HCT116 (cell line): ENCODE measurements at regions not wholly inside any gene's neighbourhood (a gene's known extent, or its start where the extent isn't known, plus 50 kb on each side); places are given as distances from the start of the nearest gene placed in this dataset.

Experiments
- ATAC-seq: fragments of 200-7000 bp; cut with Tn5 transposase; 2 replicates; pipeline ENCODE4 v1.9.1; 2020; ENCODE audit warnings: mild to moderate bottlenecking, moderate library complexity
- BruUV-seq: library from RNA; stranded (reverse); fragments of 400-500 nt; replicated peaks from 2 replicates; lab custom pipeline; 2021; lab: Mats Ljungman, UMichigan
- CTCF ChIA-PET: fragments of 300-600 bp; sonication (Branson Sonifier 250); formaldehyde crosslinking; loops from one replicate; lab custom pipeline; 2021; ENCODE audit warnings: antibody characterized with exemption; lab: Charles Lee
- POLR2A ChIA-PET: fragments of 300-600, 350-600 bp; sonication (Branson Sonifier 250); formaldehyde crosslinking; loops from one replicate; lab custom pipeline; 2021; ENCODE audit warnings: antibody characterized with exemption; lab: Charles Lee
- RAD21 ChIA-PET, 2 experiments: fragments of 300-600 bp; sonication (Branson Sonifier 250); formaldehyde crosslinking; loops; one replicate each; lab custom pipeline; 2023; ENCODE audit warnings: low total read pairs in 2 of 2; ENCODE audit not compliant: uncharacterized antibody in 2 of 2, unreplicated experiment in 2 of 2, low non-redundant PET in 1 of 2; lab: Charles Lee
- DNase-seq: peaks from one replicate; pipeline ENCODE4 v3.0.0-alpha.2; 2010; ENCODE audit warnings: low read depth, low spot score
- H2AFZ ChIP-seq: fragments of 200-600 bp; shearing (Covaris generic), sonication (generic); 2 replicates; pipeline ENCODE4 v1.6.1; 2017; ENCODE audit warnings: low read depth, mixed run types, mixed read lengths, antibody characterized with exemption, low read length; ENCODE audit not compliant: poor library complexity, severe bottlenecking
- H3K27ac ChIP-seq: 2 replicates; pipeline ENCODE4 v1.5.1; 2012; ENCODE audit warnings: low read depth, low read length
- H3K27me3 ChIP-seq: fragments of 200-600 bp; sonication (generic); 2 replicates; pipeline ENCODE4 v1.6.1; 2016; ENCODE audit warnings: mixed run types, low read length, mixed read lengths; ENCODE audit not compliant: insufficient read depth
- H3K36me3 ChIP-seq, 2 experiments: fragments of 200-500 bp in 1 of 2; fragments of 200-600 bp in 1 of 2; sonication (Bioruptor generic) in 1 of 2; sonication (generic) in 1 of 2; 2 replicates each; pipeline versions ENCODE4 v1.5.1 to v1.6.1; 2014 to 2016; ENCODE audit warnings: low read length in 2 of 2, inconsistent platforms in 1 of 2, mixed read lengths in 1 of 2, mixed run types in 1 of 2; ENCODE audit not compliant: insufficient read depth in 2 of 2, control insufficient read depth in 1 of 2
- H3K4me1 ChIP-seq, 2 experiments: fragments of 200-600 bp in 1 of 2; sonication (generic) in 1 of 2; 2 replicates each; pipeline versions ENCODE4 v1.5.1 to v1.6.1; 2012 to 2017; ENCODE audit warnings: low read length in 2 of 2, inconsistent platforms in 1 of 2, mild to moderate bottlenecking in 1 of 2, mixed read lengths in 1 of 2, mixed run types in 1 of 2, moderate library complexity in 1 of 2; ENCODE audit not compliant: insufficient read depth in 2 of 2, control insufficient read depth in 1 of 2
- H3K4me2 ChIP-seq: fragments of 200-600 bp; sonication (generic); 2 replicates; pipeline ENCODE4 v1.6.1; 2017; ENCODE audit warnings: mixed run types, low read length, mixed read lengths
- H3K4me3 ChIP-seq, 2 experiments: fragments of 200-600 bp in 1 of 2; sonication (generic) in 1 of 2; replicated peaks in 1 of 2; 2 replicates each; pipeline ENCODE4 v1.5.1; 2011 to 2016; ENCODE audit warnings: low read length in 2 of 2, control low read depth in 1 of 2, low read depth in 1 of 2, mild to moderate bottlenecking in 1 of 2, mixed read lengths in 1 of 2, mixed run types in 1 of 2
- H3K79me2 ChIP-seq: fragments of 200-600 bp; sonication (generic); 2 replicates; pipeline ENCODE4 v1.6.1; 2017; ENCODE audit warnings: mild to moderate bottlenecking, mixed run types, low read length, moderate library complexity, mixed read lengths; ENCODE audit not compliant: insufficient read depth
- H3K9ac ChIP-seq: fragments of 200-600 bp; sonication (generic); 2 replicates; pipeline ENCODE4 v1.6.1; 2016; ENCODE audit warnings: low read length, mixed read lengths
- H3K9me2 ChIP-seq: fragments of 200-600 bp; sonication (generic), shearing (Covaris generic); 2 replicates; pipeline ENCODE4 v1.6.1; 2017; ENCODE audit warnings: mixed run types, mild to moderate bottlenecking, moderate library complexity; ENCODE audit not compliant: insufficient read depth
- H3K9me3 ChIP-seq, 2 experiments: fragments of 200-500 bp in 1 of 2; fragments of 200-600 bp in 1 of 2; sonication (Bioruptor generic) in 1 of 2; sonication (generic) in 1 of 2; 2 replicates each; pipeline ENCODE4 v1.6.1; 2014 to 2017; ENCODE audit warnings: low read length in 2 of 2, mixed read lengths in 2 of 2, inconsistent platforms in 1 of 2, low read depth in 1 of 2, mild to moderate bottlenecking in 1 of 2, mixed run types in 1 of 2, moderate library complexity in 1 of 2; ENCODE audit not compliant: control insufficient read depth in 1 of 2, insufficient read depth in 1 of 2
- H4K20me1 ChIP-seq: fragments of 200-600 bp; sonication (generic), shearing (Covaris generic); 2 replicates; pipeline ENCODE4 v1.6.1; 2017; ENCODE audit warnings: mixed run types, mild to moderate bottlenecking, moderate library complexity; ENCODE audit not compliant: insufficient read depth
- CBX3 ChIP-seq: IDR thresholded peaks from 2 replicates; pipeline ENCODE4 v1.6.1; 2012; ENCODE audit warnings: low read depth
- ELF1 ChIP-seq: IDR thresholded peaks from 2 replicates; pipeline ENCODE4 v1.6.1; 2012; ENCODE audit warnings: low read depth, borderline replicate concordance
- EZH2 ChIP-seq: fragments of 200-600 bp; sonication (generic); IDR thresholded peaks from 2 replicates; pipeline ENCODE4 v1.6.1; 2017; ENCODE audit warnings: antibody characterized with exemption, mixed run types
- EZH2phosphoT487 ChIP-seq: fragments of 200-600 bp; IDR thresholded peaks from 2 replicates; pipeline ENCODE4 v1.6.1; 2018; ENCODE audit warnings: antibody characterized with exemption, borderline replicate concordance
- FOSL1 ChIP-seq: IDR thresholded peaks from 2 replicates; pipeline ENCODE4 v1.6.1; 2012; ENCODE audit warnings: low read depth
- MAX ChIP-seq: IDR thresholded peaks from 2 replicates; pipeline ENCODE4 v1.6.1; 2012
- POLR2A ChIP-seq: IDR thresholded peaks from 2 replicates; pipeline ENCODE4 v1.7.0; 2011; ENCODE audit warnings: borderline replicate concordance; ENCODE audit not compliant: insufficient read depth, insufficient read length; ENCODE audit errors: extremely low read depth
- POLR2AphosphoS5 ChIP-seq: IDR thresholded peaks from 2 replicates; pipeline ENCODE4 v1.6.1; 2011; ENCODE audit warnings: mild to moderate bottlenecking, low read depth, low read length, moderate library complexity
- RAD21 ChIP-seq: IDR thresholded peaks from 2 replicates; pipeline ENCODE4 v1.6.1; 2012; ENCODE audit warnings: low read depth, mild to moderate bottlenecking
- SIN3A ChIP-seq: IDR thresholded peaks from 2 replicates; pipeline ENCODE4 v1.6.1; 2012; ENCODE audit warnings: low read depth
- SRF ChIP-seq: IDR thresholded peaks from 2 replicates; pipeline ENCODE4 v1.6.1; 2012; ENCODE audit warnings: low read depth
- YY1 ChIP-seq: IDR thresholded peaks from 2 replicates; pipeline ENCODE4 v1.6.1; 2011; ENCODE audit warnings: low read length, low read depth, moderate library complexity, mild to moderate bottlenecking; ENCODE audit not compliant: insufficient replicate concordance; ENCODE audit errors: extremely low read depth
- ZBTB33 ChIP-seq: IDR thresholded peaks from 2 replicates; pipeline ENCODE4 v1.6.1; 2011; ENCODE audit warnings: mild to moderate bottlenecking, low read length, moderate library complexity; ENCODE audit not compliant: insufficient replicate concordance; ENCODE audit errors: extremely low read depth
- ZFX ChIP-seq: fragments of 450-650 bp; IDR thresholded peaks from 2 replicates; pipeline ENCODE4 v1.6.1; 2017
- ZNF274 ChIP-seq: fragments of 200-500 bp; sonication (Bioruptor generic); IDR thresholded peaks from 2 replicates; pipeline ENCODE4 v1.6.1; 2014; ENCODE audit warnings: mild to moderate bottlenecking, low read depth, low read length, inconsistent platforms
- intact Hi-C: fragments of 100-400 bp; cut with micrococcal nuclease; formaldehyde crosslinking; loops from 2 replicates; pipeline ENCODE4 v1.10.0; 2022
- TF ChIP-seq, protein P1 (sequence below): IDR thresholded peaks from 2 replicates; pipeline ENCODE4 v1.6.1; 2012

GRCh38 chr11:41943656-41944055 lies 484.2 kb upstream of the LRRC4C start:
- CTCF ChIA-PET, result no interaction called here
- RAD21 ChIA-PET, result no interaction called here
- ATAC-seq, result no peak
- Histone ChIP-seq H3K4me3 (no peak overlapping the region), H3K36me3 (no peaks in the 10 kb centered on the region), H3K9ac (no peak overlapping the region), H2AFZ (no peak overlapping the region), H3K9me3 (peaks cover 6 to 21% of the 10 kb centered on the region in 2 experiments; a peak in 2 of 4 replicates), H3K4me1 (no peaks in the 10 kb centered on the region), H3K27me3 (no peaks in the 10 kb centered on the region), H3K9me2 (no peaks in the 10 kb centered on the region), H3K4me2 (no peak overlapping the region), H4K20me1 (no peaks in the 10 kb centered on the region), H3K27ac (no peak overlapping the region), H3K79me2 (no peaks in the 10 kb centered on the region)
- intact Hi-C loops, result no loop called here
- DNase-seq, result no peak
- TF ChIP-seq SRF (no peak), POLR2AphosphoS5 (no peak), SIN3A (no peak), MAX (no peak), EZH2 (no peak), FOSL1 (no peak), YY1 (no peak), ZBTB33 (no peak)
- POLR2A ChIA-PET, result no interaction called here
- BruUV-seq, result no TSS peak

DNA sequence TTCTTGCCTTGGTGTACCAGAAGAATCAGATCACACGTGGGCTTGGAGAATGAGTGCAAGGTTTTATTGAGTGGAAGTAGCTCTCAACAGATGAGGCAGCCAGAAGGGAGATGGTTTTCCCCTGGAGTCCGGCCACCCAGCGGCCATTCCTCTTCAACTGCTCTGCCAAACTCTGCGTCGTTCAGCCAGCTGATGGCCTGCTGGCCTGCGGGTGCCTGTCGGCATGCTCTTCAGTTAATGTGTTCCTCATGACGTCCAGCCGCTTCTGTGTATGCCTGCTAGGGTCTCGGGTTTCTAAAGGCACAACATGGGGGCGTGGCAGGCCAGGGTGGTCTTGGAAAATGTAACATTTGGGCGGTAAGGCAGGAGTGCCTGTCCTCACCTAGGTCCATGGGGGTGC lies 487.9 kb upstream of the LRRC4C start:
- RAD21 ChIA-PET, result no interaction called here
- ATAC-seq, result no peak
- no peak overlapping the region for H2AFZ ChIP-seq
- TF ChIP-seq YY1 (no peak), EZH2phosphoT487 (no peak), RAD21 (no peak), ELF1 (no peak), ZNF274 (no peak), POLR2A (no peak), ZBTB33 (no peak), CBX3 (no peak), SRF (no peak), FOSL1 (no peak), ZFX (no peak)
- TF ChIP-seq, protein P1, sequence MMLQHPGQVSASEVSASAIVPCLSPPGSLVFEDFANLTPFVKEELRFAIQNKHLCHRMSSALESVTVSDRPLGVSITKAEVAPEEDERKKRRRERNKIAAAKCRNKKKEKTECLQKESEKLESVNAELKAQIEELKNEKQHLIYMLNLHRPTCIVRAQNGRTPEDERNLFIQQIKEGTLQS, result no peak
- TF ChIP-seq, all 23 proteins: peak for 0
- Histone ChIP-seq H3K9me3 (peaks cover 6 to 17% of the 10 kb centered on the region in 2 experiments; a peak in 2 of 4 replicates), H3K9me2 (no peaks in the 10 kb centered on the region), H3K36me3 (no peaks in the 10 kb centered on the region), H4K20me1 (no peaks in the 10 kb centered on the region), H3K79me2 (no peaks in the 10 kb centered on the region), H3K27me3 (no peaks in the 10 kb centered on the region), H3K27ac (no peak overlapping the region), H3K4me3 (no peak overlapping the region), H3K4me2 (no peak overlapping the region), H3K4me1 (no peaks in the 10 kb centered on the region), H3K9ac (no peak overlapping the region)
- DNase-seq, result no peak
- intact Hi-C loops, result no loop called here
- POLR2A ChIA-PET, result no interaction called here
- no TSS peak for BruUV-seq
- CTCF ChIA-PET, result no interaction called here
